ENCODE measurements at regions not wholly inside any gene's neighbourhood (a gene's known extent, or its start where the extent isn't known, plus 50 kb on each side); places are given as distances from the start of the nearest gene placed in this dataset.

- no peak for TF ChIP-seq TAF1 (IDR thresholded peaks at IDR 0.05; ENCODE audit: borderline replicate concordance, insufficient read depth, low read length)
- TF ChIP-seq SIN3A (IDR thresholded peaks at IDR 0.05; ENCODE audit: borderline replicate concordance, insufficient read depth, low read length), result no peak
- no peak for TF ChIP-seq POLR2AphosphoS5 (IDR thresholded peaks at IDR 0.05; ENCODE audit: low read depth, low read length)
- TF ChIP-seq FOXP2 (optimal IDR thresholded peaks at IDR 0.05; ENCODE audit: borderline replicate concordance, extremely low read depth, extremely low read length, insufficient read depth), result no peak
- TF ChIP-seq REST (IDR thresholded peaks at IDR 0.05; ENCODE audit: insufficient read depth in 1 of 2, low read depth in 2 of 2, low read length in 2 of 2), result no peak
These were observed 559.3 kb upstream of the PIK3C3 start for GRCh38 chr18:41395695-41396094.

- TF ChIP-seq SIN3A (IDR thresholded peaks at IDR 0.05; ENCODE audit: borderline replicate concordance, insufficient read depth, low read length) (no peak), TAF1 (IDR thresholded peaks at IDR 0.05; ENCODE audit: borderline replicate concordance, insufficient read depth, low read length) (no peak), POLR2AphosphoS5 (IDR thresholded peaks at IDR 0.05; ENCODE audit: low read depth, low read length) (no peak), FOXP2 (optimal IDR thresholded peaks at IDR 0.05; ENCODE audit: borderline replicate concordance, extremely low read depth, extremely low read length, insufficient read depth) (no peak), REST (IDR thresholded peaks at IDR 0.05; ENCODE audit: insufficient read depth in 1 of 2, low read depth in 2 of 2, low read length in 2 of 2) (no peak)
These were observed 563.1 kb upstream of the PIK3C3 start for GRCh38 chr18:41391616-41392595.

- no peak for TF ChIP-seq SIN3A (IDR thresholded peaks at IDR 0.05; ENCODE audit: borderline replicate concordance, insufficient read depth, low read length)
- no peak for TF ChIP-seq REST (IDR thresholded peaks at IDR 0.05; ENCODE audit: insufficient read depth in 1 of 2, low read depth in 2 of 2, low read length in 2 of 2)
- no peak for TF ChIP-seq TAF1 (IDR thresholded peaks at IDR 0.05; ENCODE audit: borderline replicate concordance, insufficient read depth, low read length)
- TF ChIP-seq FOXP2 (optimal IDR thresholded peaks at IDR 0.05; ENCODE audit: borderline replicate concordance, extremely low read depth, extremely low read length, insufficient read depth), result no peak
- TF ChIP-seq POLR2AphosphoS5 (IDR thresholded peaks at IDR 0.05; ENCODE audit: low read depth, low read length), result no peak
These were observed 564.7 kb upstream of the PIK3C3 start for GRCh38 chr18:41390309-41390708.

GRCh38 chr18:41378598-41378997, 576.4 kb upstream of the PIK3C3 start:
- TF ChIP-seq SIN3A (IDR thresholded peaks at IDR 0.05; ENCODE audit: borderline replicate concordance, insufficient read depth, low read length), result no peak

- TF ChIP-seq TAF1 (IDR thresholded peaks at IDR 0.05; ENCODE audit: borderline replicate concordance, insufficient read depth, low read length) (no peak), REST (IDR thresholded peaks at IDR 0.05; ENCODE audit: insufficient read depth in 1 of 2, low read depth in 2 of 2, low read length in 2 of 2) (no peak), POLR2AphosphoS5 (IDR thresholded peaks at IDR 0.05; ENCODE audit: low read depth, low read length) (no peak), SIN3A (IDR thresholded peaks at IDR 0.05; ENCODE audit: borderline replicate concordance, insufficient read depth, low read length) (no peak), FOXP2 (optimal IDR thresholded peaks at IDR 0.05; ENCODE audit: borderline replicate concordance, extremely low read depth, extremely low read length, insufficient read depth) (no peak)
These were observed 581.4 kb upstream of the PIK3C3 start for GRCh38 chr18:41373612-41374011.

Data from PFSK-1 (cell line).